ENCODE measurements at regions not wholly inside any gene's neighbourhood (a gene's known extent, or its start where the extent isn't known, plus 50 kb on each side); places are given as distances from the start of the nearest gene placed in this dataset.

DNA sequence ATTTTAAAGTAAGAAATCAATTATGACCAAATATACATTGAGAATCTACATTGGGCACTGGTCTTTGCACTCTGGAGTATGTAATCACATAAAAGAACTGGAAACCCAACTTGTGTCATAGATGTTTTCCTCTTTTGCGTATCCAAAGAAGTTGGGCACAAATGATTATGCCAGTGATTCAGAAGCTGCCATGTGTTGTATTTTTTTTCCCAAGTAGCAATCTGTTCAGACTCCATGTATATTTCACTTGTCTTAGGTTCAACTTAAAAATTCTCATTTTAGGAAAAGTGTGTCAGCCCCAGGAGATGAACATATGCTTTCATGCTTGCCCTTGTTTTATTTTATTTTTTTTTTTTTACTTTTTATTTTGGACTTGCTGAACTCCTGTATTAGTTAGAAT is 441.5 kb downstream of the PDZRN4 start:
- TF ChIP-seq SPI1 (IDR thresholded peaks at IDR 0.05; ENCODE audit: low read depth, low read length) (no peak), POLR2A (IDR thresholded peaks at IDR 0.05; ENCODE audit: low read depth, low read length) (no peak), PAX5 (IDR thresholded peaks at IDR 0.05; ENCODE audit: insufficient read depth, low read length, severe bottlenecking) (no peak), POLR2AphosphoS5 (IDR thresholded peaks at IDR 0.05; ENCODE audit: low read depth, low read length) (no peak), POU2F2 (IDR thresholded peaks at IDR 0.05; ENCODE audit: low read depth, low read length) (no peak), TAF1 (IDR thresholded peaks at IDR 0.05; ENCODE audit: low read depth, low read length) (no peak)
